HG03354 (cell line): ENCODE measurements at regions not wholly inside any gene's neighbourhood (a gene's known extent, or its start where the extent isn't known, plus 50 kb on each side); places are given as distances from the start of the nearest gene placed in this dataset.
"Not testable (repeated sequence)": the region's sequence is repeated elsewhere in the genome, so short reads cannot be mapped to it uniquely, and the experiment has no call there.

ENCODE experiments used
- ATAC-seq: cut with Tn5 transposase; IDR thresholded peaks from one replicate; pipeline ENCODE4 v1.9.1; 2021; ENCODE audit warnings: mild to moderate bottlenecking; ENCODE audit not compliant: unreplicated experiment, poor library complexity, severe bottlenecking

GRCh38 chr3:95172164-95172943 is 1109.5 kb downstream of the NSUN3 start:
- ATAC-seq: no peak

- ATAC-seq: no peak
Observed at GRCh38 chr3:95177096-95177495, 1114.2 kb downstream of the NSUN3 start.

- ATAC-seq: no peak
Observed at GRCh38 chr3:95184038-95184437, 1121.2 kb downstream of the NSUN3 start.

- no peak for ATAC-seq
Observed at GRCh38 chr3:95189348-95189747, 1126.5 kb downstream of the NSUN3 start.

GRCh38 chr3:95197661-95198060 is 1134.8 kb downstream of the NSUN3 start:
- ATAC-seq: no peak

- no peak for ATAC-seq
Observed at GRCh38 chr3:95200384-95200783, 1137.5 kb downstream of the NSUN3 start.

- ATAC-seq: no peak
Observed at GRCh38 chr3:95210878-95211277, 1148.0 kb downstream of the NSUN3 start.

- no peak for ATAC-seq
Observed at GRCh38 chr3:95212117-95212516, 1149.3 kb downstream of the NSUN3 start.

- ATAC-seq: no peak
Observed at GRCh38 chr3:95215437-95215957, 1152.6 kb downstream of the NSUN3 start.

- no peak for ATAC-seq
Observed at GRCh38 chr3:95217661-95218060, 1154.8 kb downstream of the NSUN3 start.

- no peak for ATAC-seq
Observed at GRCh38 chr3:95218484-95218883, 1155.6 kb downstream of the NSUN3 start.

GRCh38 chr3:95226437-95226836 is 1163.6 kb downstream of the NSUN3 start:
- no peak for ATAC-seq

- no peak for ATAC-seq
Observed at GRCh38 chr3:95227092-95227491, 1164.2 kb downstream of the NSUN3 start.

- ATAC-seq: no peak
Observed at GRCh38 chr3:95228416-95228815, 1165.6 kb downstream of the NSUN3 start.

GRCh38 chr3:95235916-95236315 is 1173.1 kb downstream of the NSUN3 start:
- no peak for ATAC-seq

- no peak for ATAC-seq
Observed at GRCh38 chr3:95237783-95238182, 1174.9 kb downstream of the NSUN3 start.

GRCh38 chr3:95240395-95240794 is 1177.5 kb downstream of the NSUN3 start:
- ATAC-seq: no peak

- ATAC-seq: not testable (repeated sequence)
Observed at GRCh38 chr3:95241256-95241655, 1178.4 kb downstream of the NSUN3 start.

GRCh38 chr3:95246413-95246812 is 1183.6 kb downstream of the NSUN3 start:
- ATAC-seq: no peak

GRCh38 chr3:95254061-95254460 is 1191.2 kb downstream of the NSUN3 start:
- ATAC-seq: no peak

- no peak for ATAC-seq
Observed at GRCh38 chr3:95254758-95255157, 1191.9 kb downstream of the NSUN3 start.

- no peak for ATAC-seq
Observed at GRCh38 chr3:95265129-95265528, 1202.3 kb downstream of the NSUN3 start.
